Keratinocyte (primary cell): ENCODE measurements at regions not wholly inside any gene's neighbourhood (a gene's known extent, or its start where the extent isn't known, plus 50 kb on each side); places are given as distances from the start of the nearest gene placed in this dataset.
"Not testable (repeated sequence)": the region's sequence is repeated elsewhere in the genome, so short reads cannot be mapped to it uniquely, and the experiment has no call there.

Experiments
- EZH2 ChIP-seq: IDR thresholded peaks from one replicate; pipeline ENCODE4 v1.6.1; 2012; ENCODE audit warnings: inconsistent platforms, mild to moderate bottlenecking, low read length, moderate library complexity
- TF ChIP-seq, protein P1 (sequence below), 3 experiments: IDR thresholded peaks in 1 of 3; conservative IDR thresholded peaks in 1 of 3; optimal IDR thresholded peaks in 1 of 3; 2 replicates in 2 of 3; 3 replicates in 1 of 3; pipeline versions ENCODE3 to v1.5.1; 2011; ENCODE audit warnings: low read length in 3 of 3, mild to moderate bottlenecking in 3 of 3, moderate library complexity in 2 of 3, control low read depth in 1 of 3, inconsistent platforms in 1 of 3; ENCODE audit not compliant: insufficient read depth in 2 of 3; ENCODE audit errors: extremely low read depth in 1 of 3

- TF ChIP-seq, protein P1, sequence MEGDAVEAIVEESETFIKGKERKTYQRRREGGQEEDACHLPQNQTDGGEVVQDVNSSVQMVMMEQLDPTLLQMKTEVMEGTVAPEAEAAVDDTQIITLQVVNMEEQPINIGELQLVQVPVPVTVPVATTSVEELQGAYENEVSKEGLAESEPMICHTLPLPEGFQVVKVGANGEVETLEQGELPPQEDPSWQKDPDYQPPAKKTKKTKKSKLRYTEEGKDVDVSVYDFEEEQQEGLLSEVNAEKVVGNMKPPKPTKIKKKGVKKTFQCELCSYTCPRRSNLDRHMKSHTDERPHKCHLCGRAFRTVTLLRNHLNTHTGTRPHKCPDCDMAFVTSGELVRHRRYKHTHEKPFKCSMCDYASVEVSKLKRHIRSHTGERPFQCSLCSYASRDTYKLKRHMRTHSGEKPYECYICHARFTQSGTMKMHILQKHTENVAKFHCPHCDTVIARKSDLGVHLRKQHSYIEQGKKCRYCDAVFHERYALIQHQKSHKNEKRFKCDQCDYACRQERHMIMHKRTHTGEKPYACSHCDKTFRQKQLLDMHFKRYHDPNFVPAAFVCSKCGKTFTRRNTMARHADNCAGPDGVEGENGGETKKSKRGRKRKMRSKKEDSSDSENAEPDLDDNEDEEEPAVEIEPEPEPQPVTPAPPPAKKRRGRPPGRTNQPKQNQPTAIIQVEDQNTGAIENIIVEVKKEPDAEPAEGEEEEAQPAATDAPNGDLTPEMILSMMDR (optimal IDR thresholded peaks at IDR 0.05 in 1 of 3, IDR thresholded peaks at IDR 0.05 in 1 of 3, conservative IDR thresholded peaks at IDR 0.05 in 1 of 3; ENCODE audit: extremely low read depth in 1 of 3, insufficient read depth in 2 of 3, low read length in 3 of 3) = not testable (repeated sequence)
- not testable (repeated sequence) for TF ChIP-seq EZH2
These were observed 82.5 kb upstream of the GRIN3A start for GRCh38 chr9:101820983-101821382.
